Esophagus muscularis mucosa (tissue), 4 donors: ENCODE measurements at regions not wholly inside any gene's neighbourhood (a gene's known extent, or its start where the extent isn't known, plus 50 kb on each side); places are given as distances from the start of the nearest gene placed in this dataset.

ENCODE experiments used
- DNase-seq: peaks from one replicate; pipeline ENCODE4 v3.0.0-alpha.2; 2017; ENCODE audit errors: extremely low spot score
- H3K27ac ChIP-seq, 4 donors: fragments of 200-600 bp; sonication (generic); replicated peaks in 1 of 4; 1 replicate in 3 of 4; 2 replicates in 1 of 4; pipeline ENCODE4 v1.5.1; 2016 to 2019; ENCODE audit warnings: mild to moderate bottlenecking in 1 of 4
- H3K27me3 ChIP-seq, 4 donors: fragments of 200-600 bp; sonication (generic); one replicate each; pipeline versions ENCODE4 v1.5.1 to v1.6.0; 2016 to 2019
- H3K36me3 ChIP-seq, 4 donors: fragments of 200-600 bp; sonication (generic); one replicate each; pipeline ENCODE4 v1.5.1; 2016 to 2019
- H3K4me1 ChIP-seq, 4 donors: fragments of 200-600 bp; sonication (generic); one replicate each; pipeline ENCODE4 v1.5.1; 2016 to 2019
- H3K4me3 ChIP-seq, 4 donors: fragments of 200-600 bp; sonication (generic); 1 replicate in 2 of 4; 2 replicates in 2 of 4; pipeline ENCODE4 v1.5.1; 2016 to 2019; ENCODE audit warnings: mild to moderate bottlenecking in 4 of 4, moderate library complexity in 1 of 4
- H3K9me3 ChIP-seq, 4 donors: fragments of 200-600 bp; sonication (generic); 1 replicate in 3 of 4; 2 replicates in 1 of 4; pipeline ENCODE4 v1.5.1; 2016 to 2019
- CTCF ChIP-seq, 3 experiments: fragments of 200-600 bp in 2 of 3; fragments of 450-650 bp in 1 of 3; sonication (generic) in 2 of 3; IDR thresholded peaks; one replicate each; pipeline ENCODE4 v1.5.1; 2017 to 2019; ENCODE audit warnings: antibody characterized with exemption in 3 of 3, mild to moderate bottlenecking in 2 of 3, moderate library complexity in 1 of 3
- EP300 ChIP-seq: sonication (generic); formaldehyde crosslinking; IDR thresholded peaks from one replicate; pipeline ENCODE4 v1.6.1; 2017; ENCODE audit warnings: antibody characterized with exemption
- POLR2A ChIP-seq: fragments of 450-650 bp; IDR thresholded peaks from one replicate; pipeline ENCODE4 v1.6.1; 2017; ENCODE audit warnings: antibody characterized with exemption, moderate library complexity, mild to moderate bottlenecking, low read depth
- POLR2AphosphoS5 ChIP-seq, 2 donors: sonication (generic); formaldehyde crosslinking; IDR thresholded peaks; one replicate each; pipeline ENCODE4 v1.6.1; 2017; ENCODE audit warnings: antibody characterized with exemption in 2 of 2
- WGBS: methylation state at CpG from one replicate; pipeline ENCODE4 v1.1.5; 2018; 5-methylcytosine and 5-hydroxymethylcytosine counted together
- intact Hi-C: fragments of 100-400 bp; cut with DNase I; formaldehyde crosslinking; loops from one replicate; pipeline ENCODE4 v1.15.1; 2023

GRCh38 chr11:23574149-23574548, 713.9 kb upstream of the CCDC179 start:
- H3K4me3 ChIP-seq: no peak overlapping the region
- H3K27ac ChIP-seq: no peak overlapping the region
- no peak for DNase-seq
- intact Hi-C loops: no loop called here
- H3K27me3 ChIP-seq: no peaks in the 10 kb centered on the region
- WGBS: 73% methylated on average over 3 of the region's 3 CpGs
- H3K4me1 ChIP-seq: no peaks in the 10 kb centered on the region
- no peak for TF ChIP-seq POLR2A
- TF ChIP-seq EP300: no peak
- no peak for TF ChIP-seq POLR2AphosphoS5 (IDR thresholded peaks at IDR 0.05)
- TF ChIP-seq CTCF (IDR thresholded peaks at IDR 0.05): no peak
- H3K9me3 ChIP-seq: no peaks in the 10 kb centered on the region
- H3K36me3 ChIP-seq: no peaks in the 10 kb centered on the region

GRCh38 chr11:23577296-23577695, 717.0 kb upstream of the CCDC179 start:
- intact Hi-C loops: no loop called here
- H3K36me3 ChIP-seq: no peaks in the 10 kb centered on the region
- H3K4me1 ChIP-seq: no peaks in the 10 kb centered on the region
- H3K4me3 ChIP-seq: no peak overlapping the region
- no peak overlapping the region for H3K27ac ChIP-seq
- TF ChIP-seq POLR2AphosphoS5 (IDR thresholded peaks at IDR 0.05): no peak
- TF ChIP-seq CTCF (IDR thresholded peaks at IDR 0.05): no peak
- TF ChIP-seq EP300: no peak
- no peak for TF ChIP-seq POLR2A
- 94% methylated on average over 2 of the region's 2 CpGs for WGBS
- DNase-seq: no peak
- H3K27me3 ChIP-seq: no peaks in the 10 kb centered on the region
- no peaks in the 10 kb centered on the region for H3K9me3 ChIP-seq

- no peak overlapping the region for H3K27ac ChIP-seq
- H3K4me1 ChIP-seq: peaks cover 0 to 19% (median 14%) of the 10 kb centered on the region in 4 donors
- no peak for DNase-seq
These were observed 725.3 kb upstream of the CCDC179 start for GRCh38 chr11:23585416-23586104.

GRCh38 chr11:23586173-23586572, 725.9 kb upstream of the CCDC179 start:
- H3K9me3 ChIP-seq: no peaks in the 10 kb centered on the region
- H3K27me3 ChIP-seq: no peaks in the 10 kb centered on the region
- DNase-seq: no peak
- intact Hi-C loops: no loop called here
- H3K4me3 ChIP-seq: no peak overlapping the region
- 20% methylated on average over 1 of the region's 1 CpG for WGBS
- TF ChIP-seq EP300 (no peak), POLR2AphosphoS5 (IDR thresholded peaks at IDR 0.05) (no peak)
- H3K36me3 ChIP-seq: no peaks in the 10 kb centered on the region
- no peak overlapping the region for H3K27ac ChIP-seq
- peaks cover 0 to 19% (median 14%) of the 10 kb centered on the region in 4 donors for H3K4me1 ChIP-seq

More at GRCh38 chr11:23585416-23586104, 725.3 kb upstream of the CCDC179 start:
- Histone ChIP-seq H3K4me3 (no peak overlapping the region), H3K36me3 (no peaks in the 10 kb centered on the region), H3K27me3 (no peaks in the 10 kb centered on the region), H3K9me3 (no peaks in the 10 kb centered on the region)
- TF ChIP-seq POLR2AphosphoS5 (IDR thresholded peaks at IDR 0.05): no peak
- TF ChIP-seq CTCF (IDR thresholded peaks at IDR 0.05): no peak
- TF ChIP-seq POLR2A: no peak
- TF ChIP-seq EP300: no peak
- intact Hi-C loops: no loop called here
- 55% methylated on average over 2 of the region's 2 CpGs for WGBS

- Histone ChIP-seq H3K36me3 (no peaks in the 10 kb centered on the region), H3K9me3 (no peaks in the 10 kb centered on the region), H3K27ac (no peak overlapping the region), H3K27me3 (no peaks in the 10 kb centered on the region), H3K4me3 (no peak overlapping the region), H3K4me1 (peaks cover 0 to 13% (median 8%) of the 10 kb centered on the region in 4 donors)
- TF ChIP-seq EP300: no peak
- TF ChIP-seq POLR2AphosphoS5 (IDR thresholded peaks at IDR 0.05): no peak
- TF ChIP-seq POLR2A: no peak
- no peak for TF ChIP-seq CTCF (IDR thresholded peaks at IDR 0.05)
- 84% methylated on average over 3 of the region's 3 CpGs for WGBS
- DNase-seq: no peak
- intact Hi-C loops: no loop called here
These were observed 730.5 kb upstream of the CCDC179 start for GRCh38 chr11:23590596-23591308.
